ENCODE measurements at regions not wholly inside any gene's neighbourhood (a gene's known extent, or its start where the extent isn't known, plus 50 kb on each side); places are given as distances from the start of the nearest gene placed in this dataset.

DNA sequence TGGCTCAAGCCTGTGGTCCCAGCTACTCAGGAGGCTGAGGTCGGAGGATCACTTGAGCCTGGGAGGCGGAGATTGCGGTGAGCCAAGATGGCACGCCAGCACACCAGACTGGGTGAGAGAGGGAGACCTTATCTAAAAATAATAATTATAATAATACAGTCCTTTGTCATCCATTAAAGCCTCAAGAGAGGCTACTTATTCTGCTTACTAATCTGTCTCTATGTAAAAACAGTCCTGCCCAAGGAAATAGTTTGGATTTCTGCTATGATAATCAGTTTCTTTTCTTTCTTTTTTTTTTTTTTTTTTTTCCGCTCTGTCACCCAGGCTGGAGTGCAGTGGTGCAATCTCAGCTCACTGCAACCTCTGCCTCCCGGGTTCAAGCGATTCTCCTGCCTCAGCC is 228.3 kb downstream of the C1D start:
- H3K36me3 ChIP-seq, result no peaks in the 10 kb centered on the region
- peaks cover 0 to 5% (median 0%) of the 10 kb centered on the region in 4 donors for H3K4me1 ChIP-seq
- no peak for DNase-seq
- 87% methylated on average over 7 of the region's 7 CpGs for WGBS, 2 donors
- no peak overlapping the region for H3K27ac ChIP-seq
- intact Hi-C loops (cut with DNase I), result no loop called here
- no peaks in the 10 kb centered on the region for H3K9me3 ChIP-seq
- TF ChIP-seq, protein P1, sequence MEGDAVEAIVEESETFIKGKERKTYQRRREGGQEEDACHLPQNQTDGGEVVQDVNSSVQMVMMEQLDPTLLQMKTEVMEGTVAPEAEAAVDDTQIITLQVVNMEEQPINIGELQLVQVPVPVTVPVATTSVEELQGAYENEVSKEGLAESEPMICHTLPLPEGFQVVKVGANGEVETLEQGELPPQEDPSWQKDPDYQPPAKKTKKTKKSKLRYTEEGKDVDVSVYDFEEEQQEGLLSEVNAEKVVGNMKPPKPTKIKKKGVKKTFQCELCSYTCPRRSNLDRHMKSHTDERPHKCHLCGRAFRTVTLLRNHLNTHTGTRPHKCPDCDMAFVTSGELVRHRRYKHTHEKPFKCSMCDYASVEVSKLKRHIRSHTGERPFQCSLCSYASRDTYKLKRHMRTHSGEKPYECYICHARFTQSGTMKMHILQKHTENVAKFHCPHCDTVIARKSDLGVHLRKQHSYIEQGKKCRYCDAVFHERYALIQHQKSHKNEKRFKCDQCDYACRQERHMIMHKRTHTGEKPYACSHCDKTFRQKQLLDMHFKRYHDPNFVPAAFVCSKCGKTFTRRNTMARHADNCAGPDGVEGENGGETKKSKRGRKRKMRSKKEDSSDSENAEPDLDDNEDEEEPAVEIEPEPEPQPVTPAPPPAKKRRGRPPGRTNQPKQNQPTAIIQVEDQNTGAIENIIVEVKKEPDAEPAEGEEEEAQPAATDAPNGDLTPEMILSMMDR (IDR thresholded peaks at IDR 0.05), result no peak
- TF ChIP-seq POLR2A (IDR thresholded peaks at IDR 0.05), result no peak
- TF ChIP-seq POLR2AphosphoS5 (IDR thresholded peaks at IDR 0.05), result no peak
- H3K4me3 ChIP-seq, result no peak overlapping the region
- no peaks in the 10 kb centered on the region for H3K27me3 ChIP-seq

DNA sequence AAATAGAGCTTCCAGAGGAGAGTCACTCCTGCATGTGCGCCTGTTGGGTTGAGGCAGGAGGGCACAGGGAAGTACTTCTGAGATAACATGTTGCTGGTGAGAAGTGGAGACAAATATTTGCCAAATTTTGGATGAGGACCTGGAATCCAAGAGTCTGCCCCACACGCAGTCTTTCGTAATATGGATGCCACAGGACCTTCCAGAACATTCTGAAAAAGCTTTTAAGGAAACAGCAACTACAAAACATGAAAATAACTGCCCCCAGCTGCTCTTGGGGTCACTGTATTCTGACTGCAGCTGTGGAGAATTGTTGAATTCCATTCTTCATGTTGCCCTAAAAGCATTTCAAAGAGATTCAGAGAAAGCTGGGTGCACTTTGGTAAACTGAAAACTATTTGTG is 227.5 kb downstream of the C1D start:
- DNase-seq, result no peak
- H3K27ac ChIP-seq, result no peak overlapping the region
- WGBS, 2 donors, result 85 to 89% methylated on average over 3 of the region's 3 CpGs
- intact Hi-C loops (cut with DNase I), result no loop called here
- H3K4me1 ChIP-seq, result peaks cover 0 to 10% (median 0%) of the 10 kb centered on the region in 4 donors
- no peaks in the 10 kb centered on the region for H3K27me3 ChIP-seq
- no peak overlapping the region for H3K4me3 ChIP-seq
- TF ChIP-seq EP300 (IDR thresholded peaks at IDR 0.05) (no peak), POLR2A (IDR thresholded peaks at IDR 0.05) (no peak), POLR2AphosphoS5 (IDR thresholded peaks at IDR 0.05) (no peak)
- TF ChIP-seq, protein P1 (IDR thresholded peaks at IDR 0.05), result no peak
- no peaks in the 10 kb centered on the region for H3K9me3 ChIP-seq
- no peaks in the 10 kb centered on the region for H3K36me3 ChIP-seq

DNA sequence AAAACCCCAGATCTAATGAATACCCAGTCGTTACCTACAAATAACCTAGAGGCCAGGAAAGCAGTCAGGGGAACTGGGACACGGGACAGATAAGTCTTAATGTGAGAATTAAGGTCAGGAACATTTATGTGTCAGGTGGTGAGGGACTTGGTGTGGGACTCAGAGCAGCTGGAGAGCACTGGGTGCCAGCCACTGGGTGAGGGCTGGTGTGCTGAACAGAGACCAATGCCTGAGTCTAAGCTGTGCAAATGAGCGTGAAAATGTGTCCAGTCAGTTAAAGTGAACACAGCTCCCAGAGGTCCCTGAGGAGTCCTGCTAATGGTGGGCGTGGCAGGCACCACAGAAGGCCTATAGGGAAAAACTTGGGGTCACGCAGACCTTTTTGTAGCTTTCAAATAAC is 225.9 kb downstream of the C1D start:
- Histone ChIP-seq H3K36me3 (no peaks in the 10 kb centered on the region), H3K9me3 (no peaks in the 10 kb centered on the region), H3K4me3 (no peak overlapping the region), H3K27me3 (no peaks in the 10 kb centered on the region), H3K4me1 (peaks cover 0 to 9% (median 0%) of the 10 kb centered on the region in 4 donors), H3K27ac (no peak overlapping the region)
- TF ChIP-seq POLR2AphosphoS5 (IDR thresholded peaks at IDR 0.05), result no peak
- no peak for TF ChIP-seq POLR2A (IDR thresholded peaks at IDR 0.05)
- no peak for TF ChIP-seq EP300 (IDR thresholded peaks at IDR 0.05)
- DNase-seq, result no peak
- WGBS, 2 donors, result 73 to 76% methylated on average over 5 of the region's 5 CpGs
- intact Hi-C loops (cut with DNase I), result no loop called here

DNA sequence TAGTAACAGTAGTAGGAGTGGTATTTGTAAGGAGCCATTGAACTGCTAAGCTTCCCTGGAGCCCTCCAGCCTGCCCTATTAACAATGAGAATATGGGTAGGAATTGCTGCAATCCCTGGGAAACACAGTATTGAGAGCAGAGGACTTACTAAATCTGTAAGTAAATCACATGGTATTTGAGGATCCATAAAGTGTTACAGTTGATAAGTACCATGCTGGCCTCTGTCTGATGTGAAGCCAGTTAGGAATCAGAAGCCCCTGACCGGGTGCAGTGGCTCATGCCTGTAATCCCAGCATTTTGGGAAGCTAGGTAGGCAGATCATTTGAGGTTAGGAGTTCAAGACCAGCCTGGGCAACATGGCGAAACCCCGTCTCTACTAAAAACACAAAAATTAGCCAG is 224.6 kb downstream of the C1D start:
- TF ChIP-seq, protein P1 (IDR thresholded peaks at IDR 0.05), result no peak
- TF ChIP-seq POLR2A (IDR thresholded peaks at IDR 0.05), result no peak
- TF ChIP-seq POLR2AphosphoS5 (IDR thresholded peaks at IDR 0.05), result no peak
- no peak for TF ChIP-seq EP300 (IDR thresholded peaks at IDR 0.05)
- Histone ChIP-seq H3K27ac (no peak overlapping the region), H3K9me3 (no peaks in the 10 kb centered on the region), H3K36me3 (no peaks in the 10 kb centered on the region), H3K4me1 (peaks cover 0 to 15% (median 0%) of the 10 kb centered on the region in 4 donors), H3K27me3 (no peaks in the 10 kb centered on the region), H3K4me3 (no peak overlapping the region)
- DNase-seq, result no peak
- intact Hi-C loops (cut with DNase I), result no loop called here
- WGBS, 2 donors, result 87 to 94% methylated on average over 3 of the region's 3 CpGs

DNA sequence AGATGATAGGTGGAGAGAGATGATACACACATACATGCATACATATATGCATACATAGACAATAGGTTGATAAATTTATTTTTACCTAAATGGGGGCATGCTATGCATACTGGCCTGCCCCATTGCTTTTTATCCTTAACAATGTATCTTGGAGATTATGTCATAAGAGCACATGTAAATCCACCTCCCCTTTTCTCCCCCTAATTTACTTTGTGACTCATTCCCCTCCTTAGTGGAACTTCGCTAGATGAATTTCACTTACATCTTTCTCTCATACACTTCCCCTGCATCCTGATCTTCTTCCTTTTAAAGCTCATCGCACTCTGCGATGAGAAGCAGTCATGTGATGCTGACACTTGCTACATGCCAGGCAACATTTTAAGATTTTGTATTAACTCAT is 223.6 kb downstream of the C1D start:
- H3K36me3 ChIP-seq, result no peaks in the 10 kb centered on the region
- no peak overlapping the region for H3K4me3 ChIP-seq
- DNase-seq, result no peak
- 83 to 88% methylated on average over 3 of the region's 3 CpGs for WGBS, 2 donors
- no peaks in the 10 kb centered on the region for H3K9me3 ChIP-seq
- no peaks in the 10 kb centered on the region for H3K27me3 ChIP-seq
- no peak for TF ChIP-seq EP300 (IDR thresholded peaks at IDR 0.05)
- no peak for TF ChIP-seq POLR2AphosphoS5 (IDR thresholded peaks at IDR 0.05)
- TF ChIP-seq, protein P1 (IDR thresholded peaks at IDR 0.05), result no peak
- TF ChIP-seq POLR2A (IDR thresholded peaks at IDR 0.05), result no peak
- peaks cover 0 to 15% (median 0%) of the 10 kb centered on the region in 4 donors for H3K4me1 ChIP-seq
- no peak overlapping the region for H3K27ac ChIP-seq
- intact Hi-C loops (cut with DNase I), result no loop called here

Measured in sigmoid colon (tissue), 6 donors.